HG03432 (cell line): ENCODE measurements at regions not wholly inside any gene's neighbourhood (a gene's known extent, or its start where the extent isn't known, plus 50 kb on each side); places are given as distances from the start of the nearest gene placed in this dataset.
"Not testable (repeated sequence)": the region's sequence is repeated elsewhere in the genome, so short reads cannot be mapped to it uniquely, and the experiment has no call there.

Source experiments
- ATAC-seq: cut with Tn5 transposase; IDR thresholded peaks from one replicate; pipeline ENCODE4 v1.9.1; 2021; ENCODE audit warnings: mild to moderate bottlenecking, moderate library complexity; ENCODE audit not compliant: unreplicated experiment

- no peak for ATAC-seq
Observed at GRCh38 chr4:149050840-149051239, 608.6 kb upstream of the NR3C2 start.

GRCh38 chr4:149048451-149049143 is 606.4 kb upstream of the NR3C2 start:
- no peak for ATAC-seq

GRCh38 chr4:149047368-149047767 is 605.2 kb upstream of the NR3C2 start:
- no peak for ATAC-seq

DNA sequence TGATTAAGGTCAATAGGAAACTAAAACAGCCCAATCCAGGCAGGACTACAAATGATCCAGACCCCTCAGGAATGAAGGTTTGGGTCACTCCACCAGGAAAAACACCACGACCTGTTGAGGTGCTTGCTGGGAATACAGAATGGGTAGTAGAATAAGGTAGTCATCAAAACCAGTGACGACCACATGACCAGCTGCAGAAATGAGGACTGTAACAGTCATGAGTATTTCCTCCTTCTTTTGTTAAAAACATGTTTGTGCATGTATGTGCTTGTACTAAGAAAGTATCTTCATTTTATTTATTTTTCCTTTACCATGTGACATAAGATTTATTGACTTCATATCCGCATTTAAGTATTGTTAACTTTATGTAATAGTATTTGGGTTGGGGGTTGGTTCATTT is 603.5 kb upstream of the NR3C2 start:
- no peak for ATAC-seq

DNA sequence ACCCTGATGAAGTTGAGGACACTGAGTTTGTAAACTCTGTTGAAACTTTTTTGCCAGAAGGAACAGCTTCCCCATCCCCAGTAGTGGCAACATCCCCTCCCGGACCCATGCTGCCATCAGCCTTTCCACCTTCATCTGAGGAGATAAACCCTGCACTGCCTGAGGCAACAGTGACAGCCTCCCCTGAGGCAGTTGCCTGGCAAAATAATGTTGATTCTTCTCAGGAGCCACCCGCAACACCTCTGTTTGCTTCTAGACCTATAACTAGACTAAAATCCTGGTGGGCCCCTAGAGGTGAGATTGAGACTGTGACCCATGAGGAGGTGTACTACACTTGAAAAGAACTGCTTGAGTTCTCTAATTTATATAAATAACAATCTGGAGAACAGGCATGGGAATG is 597.6 kb upstream of the NR3C2 start:
- ATAC-seq = not testable (repeated sequence)

DNA sequence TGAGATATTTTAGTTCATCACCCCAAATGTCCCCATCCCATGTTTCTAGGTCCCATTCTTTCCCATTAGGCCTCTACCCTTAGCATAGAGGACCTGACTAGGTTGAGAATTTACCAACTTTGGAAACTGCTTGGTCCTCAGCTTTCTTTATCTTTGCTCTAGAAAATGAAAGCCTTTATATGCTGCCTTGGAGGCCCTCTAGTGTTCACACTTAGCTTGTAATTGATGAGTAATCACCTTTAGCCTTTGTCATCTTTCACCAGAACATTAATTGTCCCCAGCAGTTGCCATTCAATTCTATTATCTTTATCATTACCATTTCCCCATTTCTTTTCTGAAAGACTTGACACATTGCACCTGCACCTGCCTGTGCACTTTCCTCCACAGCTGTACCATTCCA is 589.2 kb upstream of the NR3C2 start:
- peak; percentile 78 for ATAC-seq

GRCh38 chr4:149029056-149029651 is 586.9 kb upstream of the NR3C2 start:
- no peak for ATAC-seq

GRCh38 chr4:149026696-149027095 is 584.5 kb upstream of the NR3C2 start:
- no peak for ATAC-seq

GRCh38 chr4:149017002-149017734 is 575.0 kb upstream of the NR3C2 start:
- no peak for ATAC-seq

DNA sequence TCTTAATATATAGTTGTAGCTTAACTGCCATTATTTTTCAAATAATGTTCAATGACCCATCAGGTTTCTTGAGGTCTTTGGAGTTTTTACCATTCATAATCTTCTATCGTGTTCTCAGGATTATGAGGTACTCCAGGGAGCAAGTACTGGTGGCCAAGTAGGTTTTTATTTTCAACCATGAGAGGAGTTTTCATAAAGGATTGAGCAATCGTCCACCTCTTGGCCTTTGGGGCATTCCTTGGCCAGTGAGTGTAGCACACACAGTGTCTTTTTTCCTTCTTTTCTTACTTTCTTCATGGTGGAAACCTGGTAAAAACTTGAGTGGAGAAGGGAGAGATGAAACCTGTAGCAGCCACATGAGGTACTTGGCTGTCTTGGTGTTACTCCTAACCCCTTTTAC is 567.0 kb upstream of the NR3C2 start:
- ATAC-seq = no peak

- ATAC-seq = no peak
Observed at GRCh38 chr4:149008415-149009025, 566.3 kb upstream of the NR3C2 start.

DNA sequence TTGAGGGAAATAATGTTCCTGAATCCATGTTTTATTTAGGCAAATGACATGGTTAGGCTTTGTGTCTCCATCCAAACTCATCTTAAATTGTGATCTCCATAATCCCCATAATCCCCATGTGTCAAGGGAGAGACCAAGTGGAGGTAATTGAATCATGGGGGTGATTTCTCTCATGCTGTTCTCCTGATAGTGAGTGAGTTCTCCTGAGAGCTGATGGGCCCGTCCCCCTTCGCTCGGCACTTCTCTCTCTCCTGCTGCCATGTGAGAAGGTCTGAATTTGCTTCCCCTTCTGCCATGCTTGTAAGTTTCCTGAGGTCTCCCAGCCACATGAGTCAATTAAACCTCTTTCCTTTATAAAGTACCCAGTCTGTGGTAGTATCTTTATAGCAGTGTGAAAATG is 563.0 kb upstream of the NR3C2 start:
- no peak for ATAC-seq

DNA sequence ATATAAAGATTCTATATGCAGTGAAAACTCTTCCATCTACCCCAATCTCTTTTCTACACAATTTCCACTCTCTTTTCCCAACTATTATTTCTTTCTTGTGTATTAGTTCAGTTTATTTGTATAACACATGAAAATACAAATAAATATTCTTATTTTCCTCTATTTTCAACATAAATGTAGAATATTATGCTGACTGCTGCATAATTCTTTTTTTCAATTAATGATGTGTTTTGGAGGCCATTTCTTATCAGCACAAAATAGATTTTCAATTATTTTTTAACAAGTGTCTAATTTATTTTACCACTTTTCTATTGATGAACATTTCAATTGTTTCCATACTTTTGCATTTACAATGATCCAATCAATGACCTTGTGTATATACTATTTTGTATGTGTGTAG is 557.7 kb upstream of the NR3C2 start:
- no peak for ATAC-seq

GRCh38 chr4:148998719-148999118 is 556.5 kb upstream of the NR3C2 start:
- peak; percentile 48 for ATAC-seq

GRCh38 chr4:148986951-148987350 is 544.7 kb upstream of the NR3C2 start:
- ATAC-seq = no peak

DNA sequence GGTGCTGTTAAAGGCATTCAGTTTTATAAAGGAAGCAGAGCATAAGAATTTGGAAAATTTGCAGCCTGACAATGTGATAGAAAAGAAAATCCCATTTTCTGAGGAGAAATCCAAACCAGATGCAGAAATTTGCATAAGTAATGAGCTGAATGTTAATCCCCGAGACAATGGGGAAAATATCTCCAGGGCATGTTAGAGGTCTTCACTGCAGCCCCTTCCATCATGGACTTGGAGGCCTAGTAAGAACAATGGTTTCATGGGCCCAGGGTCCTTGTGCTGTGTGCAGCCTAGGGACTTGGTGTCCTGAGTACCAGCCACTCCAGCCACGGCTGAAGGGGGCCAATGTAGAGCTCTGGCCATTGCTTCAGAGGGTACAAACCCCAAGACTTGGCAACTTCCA is 542.7 kb upstream of the NR3C2 start:
- no peak for ATAC-seq

DNA sequence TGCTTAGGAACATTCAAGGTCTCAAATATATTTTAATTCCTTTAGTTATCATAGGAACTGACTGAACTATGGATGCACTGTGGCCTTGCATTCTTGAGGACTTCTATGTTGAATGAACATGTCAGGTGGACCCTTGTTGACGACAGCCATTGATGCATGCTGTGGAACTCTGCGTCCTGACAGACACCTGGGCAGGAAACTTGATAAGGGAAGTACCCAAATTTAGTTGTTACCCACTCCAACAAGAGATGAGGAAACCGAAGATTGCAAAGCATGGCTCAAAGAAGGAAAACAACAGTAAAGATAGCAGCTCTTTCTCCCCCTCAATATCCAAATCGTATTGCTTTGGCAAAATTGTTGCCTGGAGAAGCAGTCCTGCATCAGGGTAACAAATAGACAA is 540.0 kb upstream of the NR3C2 start:
- ATAC-seq = no peak

- ATAC-seq = no peak
Observed at GRCh38 chr4:148980782-148981480, 538.7 kb upstream of the NR3C2 start.

DNA sequence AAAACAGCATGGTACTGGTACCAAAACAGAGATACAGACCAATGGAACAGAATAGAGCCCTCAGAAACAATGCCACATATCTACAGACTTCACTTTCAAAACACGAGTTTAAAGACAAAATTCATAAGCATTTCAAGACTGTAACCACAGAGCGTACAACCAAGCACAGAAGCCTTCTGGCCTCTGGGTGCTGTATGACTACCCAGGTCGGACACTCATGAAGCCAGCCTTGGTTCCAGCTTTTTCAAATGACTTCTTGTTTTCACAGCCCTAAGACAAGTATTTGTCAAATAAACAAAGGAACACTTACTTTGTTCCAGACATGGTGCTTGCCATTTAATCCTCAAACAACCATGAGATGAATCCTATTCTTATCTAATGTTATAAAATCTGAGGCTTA is 536.1 kb upstream of the NR3C2 start:
- ATAC-seq = no peak

DNA sequence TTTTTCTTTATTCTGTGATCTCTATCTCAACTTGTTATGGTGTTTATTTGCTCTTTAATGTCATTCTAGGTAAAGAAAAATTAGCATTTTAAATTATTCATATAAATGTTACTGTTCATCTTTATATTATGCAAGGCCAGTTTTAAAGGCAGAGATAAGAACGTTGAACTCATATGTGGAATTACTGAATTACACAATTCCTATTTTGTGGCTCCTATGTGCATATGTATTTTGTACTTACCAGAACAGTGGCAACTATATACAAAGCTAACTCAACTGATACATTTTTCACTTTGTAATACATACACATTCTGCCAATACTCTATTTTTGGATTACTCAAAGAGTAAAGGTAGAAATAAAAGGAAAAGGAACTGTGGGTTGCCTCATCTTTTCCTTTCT is 533.2 kb upstream of the NR3C2 start:
- ATAC-seq = no peak

GRCh38 chr4:148965080-148965479 is 522.9 kb upstream of the NR3C2 start:
- ATAC-seq = no peak
